Stimulated activated CD4-positive, alpha-beta T cell treated with anti-CD3 and anti-CD28 coated beads, Interleukin-15, amount 100 ng/mL, for 48 hours (primary cell): ENCODE measurements at regions not wholly inside any gene's neighbourhood (a gene's known extent, or its start where the extent isn't known, plus 50 kb on each side); places are given as distances from the start of the nearest gene placed in this dataset.
"Not testable (repeated sequence)": the region's sequence is repeated elsewhere in the genome, so short reads cannot be mapped to it uniquely, and the experiment has no call there.

Source experiments
- DNase-seq, 2 donors: peaks; one replicate each; pipeline ENCODE4 v3.0.0-alpha.2; 2020; ENCODE audit warnings: low read depth in 2 of 2

GRCh38 chr4:110361921-110362320, 114.0 kb upstream of the ENPEP start:
- no peak for DNase-seq

- no peak for DNase-seq
Observed at GRCh38 chr4:110359076-110359475, 116.9 kb upstream of the ENPEP start.

GRCh38 chr4:110357521-110357920, 118.4 kb upstream of the ENPEP start:
- DNase-seq: no peak

- DNase-seq: no peak
Observed at GRCh38 chr4:110354460-110354859, 121.5 kb upstream of the ENPEP start.

GRCh38 chr4:110352670-110353442, 123.1 kb upstream of the ENPEP start:
- no peak for DNase-seq

GRCh38 chr4:110348711-110349383, 127.1 kb upstream of the ENPEP start:
- no peak for DNase-seq

GRCh38 chr4:110347805-110348204, 128.2 kb upstream of the ENPEP start:
- DNase-seq: no peak

- no peak for DNase-seq
Observed at GRCh38 chr4:110344165-110344564, 131.8 kb upstream of the ENPEP start.

GRCh38 chr4:110343534-110343933, 132.4 kb upstream of the ENPEP start:
- DNase-seq: no peak

- not testable (repeated sequence) for DNase-seq
Observed at GRCh38 chr4:110341118-110341517, 134.8 kb upstream of the ENPEP start.

- no peak for DNase-seq
Observed at GRCh38 chr4:110335399-110335798, 137.0 kb upstream of the ELOVL6 start.

GRCh38 chr4:110332483-110332882, 134.1 kb upstream of the ELOVL6 start:
- no peak for DNase-seq

- DNase-seq: not testable (repeated sequence)
Observed at GRCh38 chr4:110326426-110326825, 128.0 kb upstream of the ELOVL6 start.

GRCh38 chr4:110310795-110311194, 112.4 kb upstream of the ELOVL6 start:
- no peak for DNase-seq

- DNase-seq: no peak
Observed at GRCh38 chr4:110309675-110310074, 111.3 kb upstream of the ELOVL6 start.

GRCh38 chr4:110306303-110306702, 107.9 kb upstream of the ELOVL6 start:
- no peak for DNase-seq

GRCh38 chr4:110305455-110305854, 107.0 kb upstream of the ELOVL6 start:
- no peak for DNase-seq

GRCh38 chr4:110296892-110297291, 98.5 kb upstream of the ELOVL6 start:
- DNase-seq: no peak

- no peak for DNase-seq
Observed at GRCh38 chr4:110294165-110294564, 95.8 kb upstream of the ELOVL6 start.

- DNase-seq: no peak
Observed at GRCh38 chr4:110292994-110293744, 94.8 kb upstream of the ELOVL6 start.

- DNase-seq: no peak
Observed at GRCh38 chr4:110290511-110290910, 92.1 kb upstream of the ELOVL6 start.

- DNase-seq: no peak
Observed at GRCh38 chr4:110289601-110290100, 91.2 kb upstream of the ELOVL6 start.
